ENCODE measurements at regions not wholly inside any gene's neighbourhood (a gene's known extent, or its start where the extent isn't known, plus 50 kb on each side); places are given as distances from the start of the nearest gene placed in this dataset.

DNA sequence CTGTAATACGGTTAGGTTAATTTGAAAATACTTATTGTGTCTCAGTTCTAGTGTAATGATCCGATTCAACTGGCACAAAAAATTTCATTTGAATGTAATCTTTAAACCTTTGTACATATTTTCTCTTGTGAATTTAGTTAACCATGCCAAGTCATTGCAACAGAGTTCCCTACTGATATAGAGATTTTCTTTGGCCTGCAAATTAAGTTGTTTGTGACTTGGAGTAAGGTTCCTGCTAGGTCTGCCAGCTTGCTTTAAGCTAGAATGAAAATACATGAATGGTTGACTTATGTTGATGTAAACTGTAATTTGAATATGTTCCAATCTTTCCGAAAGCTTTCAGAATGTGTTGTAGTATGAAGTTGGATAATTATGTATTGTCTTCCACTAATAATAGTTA, 1004.1 kb upstream of the EDIL3 start:
- TF ChIP-seq, protein P1, sequence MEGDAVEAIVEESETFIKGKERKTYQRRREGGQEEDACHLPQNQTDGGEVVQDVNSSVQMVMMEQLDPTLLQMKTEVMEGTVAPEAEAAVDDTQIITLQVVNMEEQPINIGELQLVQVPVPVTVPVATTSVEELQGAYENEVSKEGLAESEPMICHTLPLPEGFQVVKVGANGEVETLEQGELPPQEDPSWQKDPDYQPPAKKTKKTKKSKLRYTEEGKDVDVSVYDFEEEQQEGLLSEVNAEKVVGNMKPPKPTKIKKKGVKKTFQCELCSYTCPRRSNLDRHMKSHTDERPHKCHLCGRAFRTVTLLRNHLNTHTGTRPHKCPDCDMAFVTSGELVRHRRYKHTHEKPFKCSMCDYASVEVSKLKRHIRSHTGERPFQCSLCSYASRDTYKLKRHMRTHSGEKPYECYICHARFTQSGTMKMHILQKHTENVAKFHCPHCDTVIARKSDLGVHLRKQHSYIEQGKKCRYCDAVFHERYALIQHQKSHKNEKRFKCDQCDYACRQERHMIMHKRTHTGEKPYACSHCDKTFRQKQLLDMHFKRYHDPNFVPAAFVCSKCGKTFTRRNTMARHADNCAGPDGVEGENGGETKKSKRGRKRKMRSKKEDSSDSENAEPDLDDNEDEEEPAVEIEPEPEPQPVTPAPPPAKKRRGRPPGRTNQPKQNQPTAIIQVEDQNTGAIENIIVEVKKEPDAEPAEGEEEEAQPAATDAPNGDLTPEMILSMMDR (IDR thresholded peaks at IDR 0.05), result no peak
- no peak for TF ChIP-seq POLR2AphosphoS5 (IDR thresholded peaks at IDR 0.05; ENCODE audit: low read depth, low read length)

Measured in Panc1 (cell line).